Keratinocyte (primary cell): ENCODE measurements at regions not wholly inside any gene's neighbourhood (a gene's known extent, or its start where the extent isn't known, plus 50 kb on each side); places are given as distances from the start of the nearest gene placed in this dataset.

Experiments
- DNase-seq: peaks from one replicate; pipeline ENCODE4 v3.0.0-alpha.2; 2011; ENCODE audit warnings: low read depth, missing footprints, low spot score
- FAIRE-seq: peaks from 2 replicates; lab custom pipeline; 2011; peaks lifted over from hg19 to GRCh38; lab: Jason Lieb, UNC
- H2AFZ ChIP-seq: 2 replicates; pipeline ENCODE4 v1.6.0; 2012; ENCODE audit warnings: low read length, control low read depth, inconsistent platforms; ENCODE audit not compliant: control insufficient read depth
- H3K27ac ChIP-seq: 2 replicates; pipeline ENCODE4 v1.5.1; 2011; ENCODE audit warnings: low read length; ENCODE audit not compliant: control insufficient read depth, insufficient read depth
- H3K27me3 ChIP-seq: 3 replicates; pipeline ENCODE4 v1.6.0; 2011; ENCODE audit warnings: low read length; ENCODE audit not compliant: control insufficient read depth, insufficient read depth; ENCODE audit errors: extremely low read depth
- H3K36me3 ChIP-seq, 2 experiments: 2 replicates in 1 of 2; 3 replicates in 1 of 2; pipeline ENCODE4 v1.5.1; 2011; ENCODE audit warnings: low read length in 2 of 2, mild to moderate bottlenecking in 1 of 2; ENCODE audit not compliant: control insufficient read depth in 2 of 2, insufficient read depth in 2 of 2; ENCODE audit errors: extremely low read depth in 1 of 2
- H3K4me1 ChIP-seq: 3 replicates; pipeline ENCODE4 v1.5.1; 2011; ENCODE audit warnings: low read length; ENCODE audit not compliant: control insufficient read depth, insufficient read depth; ENCODE audit errors: extremely low read depth
- H3K4me2 ChIP-seq: 3 replicates; pipeline ENCODE4 v1.6.0; 2011; ENCODE audit warnings: low read depth, low read length; ENCODE audit not compliant: control insufficient read depth, insufficient read depth; ENCODE audit errors: extremely low read depth
- H3K4me3 ChIP-seq, 3 experiments: fragments of 200-600 bp in 1 of 3; sonication (generic) in 1 of 3; 2 replicates in 2 of 3; 3 replicates in 1 of 3; pipeline ENCODE4 v1.5.1; 2011 to 2016; ENCODE audit warnings: low read length in 3 of 3, mild to moderate bottlenecking in 3 of 3, control low read depth in 2 of 3, inconsistent platforms in 1 of 3, low read depth in 1 of 3, mixed read lengths in 1 of 3, mixed run types in 1 of 3, moderate library complexity in 1 of 3; ENCODE audit not compliant: control insufficient read depth in 2 of 3, insufficient read depth in 2 of 3; ENCODE audit errors: extremely low read depth in 1 of 3
- H3K79me2 ChIP-seq: 2 replicates; pipeline ENCODE4 v1.6.0; 2012; ENCODE audit warnings: low read length; ENCODE audit not compliant: control insufficient read depth, insufficient read depth
- H3K9ac ChIP-seq: 3 replicates; pipeline ENCODE4 v1.6.0; 2011; ENCODE audit warnings: low read length; ENCODE audit not compliant: control insufficient read depth, insufficient read depth; ENCODE audit errors: extremely low read depth
- H3K9me1 ChIP-seq: 3 replicates; pipeline ENCODE4 v1.6.0; 2011; ENCODE audit warnings: low read length; ENCODE audit not compliant: control insufficient read depth, insufficient read depth; ENCODE audit errors: extremely low read depth
- H3K9me3 ChIP-seq: 2 replicates; pipeline ENCODE4 v1.5.1; 2012; ENCODE audit warnings: low read depth, low read length; ENCODE audit not compliant: control insufficient read depth
- H4K20me1 ChIP-seq: 3 replicates; pipeline ENCODE4 v1.6.0; 2011; ENCODE audit warnings: low read length; ENCODE audit not compliant: control insufficient read depth, insufficient read depth; ENCODE audit errors: extremely low read depth
- EZH2 ChIP-seq: IDR thresholded peaks from one replicate; pipeline ENCODE4 v1.6.1; 2012; ENCODE audit warnings: inconsistent platforms, mild to moderate bottlenecking, low read length, moderate library complexity
- dilution Hi-C: fragments of 300-500 bp; cut with MboI; formaldehyde crosslinking; loops from one replicate; pipeline ENCODE4 v1.7.0; 2020; ENCODE audit warnings: low sequenced_read_pairs; ENCODE audit not compliant: extremely low pct_ligation_motif_present
- TF ChIP-seq, protein P1 (sequence below), 3 experiments: IDR thresholded peaks in 1 of 3; conservative IDR thresholded peaks in 1 of 3; optimal IDR thresholded peaks in 1 of 3; 2 replicates in 2 of 3; 3 replicates in 1 of 3; pipeline versions ENCODE3 to v1.5.1; 2011; ENCODE audit warnings: low read length in 3 of 3, mild to moderate bottlenecking in 3 of 3, moderate library complexity in 2 of 3, control low read depth in 1 of 3, inconsistent platforms in 1 of 3; ENCODE audit not compliant: insufficient read depth in 2 of 3; ENCODE audit errors: extremely low read depth in 1 of 3

DNA sequence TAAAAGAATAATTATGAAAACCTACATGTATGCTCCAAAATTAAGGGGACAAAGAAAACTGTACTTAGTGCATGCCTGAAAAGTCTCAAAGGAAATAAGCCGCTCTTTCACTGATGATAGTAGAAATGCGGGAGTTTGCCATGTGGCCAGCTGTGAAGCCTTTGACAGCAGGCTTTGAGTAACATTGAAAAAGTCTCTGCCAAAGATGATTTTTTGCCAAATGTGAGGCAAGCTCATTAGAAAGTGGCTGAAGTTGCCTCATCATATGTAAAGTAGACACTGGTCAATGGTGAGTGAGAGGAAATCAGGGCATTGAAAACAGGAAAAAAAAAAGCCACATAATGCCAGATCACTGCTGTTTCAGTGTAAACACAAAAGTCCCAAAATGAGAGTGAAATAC is 2360.1 kb downstream of the PCDH7 start:
- TF ChIP-seq EZH2, result no peak
- TF ChIP-seq, protein P1, sequence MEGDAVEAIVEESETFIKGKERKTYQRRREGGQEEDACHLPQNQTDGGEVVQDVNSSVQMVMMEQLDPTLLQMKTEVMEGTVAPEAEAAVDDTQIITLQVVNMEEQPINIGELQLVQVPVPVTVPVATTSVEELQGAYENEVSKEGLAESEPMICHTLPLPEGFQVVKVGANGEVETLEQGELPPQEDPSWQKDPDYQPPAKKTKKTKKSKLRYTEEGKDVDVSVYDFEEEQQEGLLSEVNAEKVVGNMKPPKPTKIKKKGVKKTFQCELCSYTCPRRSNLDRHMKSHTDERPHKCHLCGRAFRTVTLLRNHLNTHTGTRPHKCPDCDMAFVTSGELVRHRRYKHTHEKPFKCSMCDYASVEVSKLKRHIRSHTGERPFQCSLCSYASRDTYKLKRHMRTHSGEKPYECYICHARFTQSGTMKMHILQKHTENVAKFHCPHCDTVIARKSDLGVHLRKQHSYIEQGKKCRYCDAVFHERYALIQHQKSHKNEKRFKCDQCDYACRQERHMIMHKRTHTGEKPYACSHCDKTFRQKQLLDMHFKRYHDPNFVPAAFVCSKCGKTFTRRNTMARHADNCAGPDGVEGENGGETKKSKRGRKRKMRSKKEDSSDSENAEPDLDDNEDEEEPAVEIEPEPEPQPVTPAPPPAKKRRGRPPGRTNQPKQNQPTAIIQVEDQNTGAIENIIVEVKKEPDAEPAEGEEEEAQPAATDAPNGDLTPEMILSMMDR (optimal IDR thresholded peaks at IDR 0.05 in 1 of 3, IDR thresholded peaks at IDR 0.05 in 1 of 3, conservative IDR thresholded peaks at IDR 0.05 in 1 of 3; ENCODE audit: extremely low read depth in 1 of 3, insufficient read depth in 2 of 3, low read length in 3 of 3), result no peak
- no peaks in the 10 kb centered on the region for H3K79me2 ChIP-seq
- DNase-seq, result no peak

DNA sequence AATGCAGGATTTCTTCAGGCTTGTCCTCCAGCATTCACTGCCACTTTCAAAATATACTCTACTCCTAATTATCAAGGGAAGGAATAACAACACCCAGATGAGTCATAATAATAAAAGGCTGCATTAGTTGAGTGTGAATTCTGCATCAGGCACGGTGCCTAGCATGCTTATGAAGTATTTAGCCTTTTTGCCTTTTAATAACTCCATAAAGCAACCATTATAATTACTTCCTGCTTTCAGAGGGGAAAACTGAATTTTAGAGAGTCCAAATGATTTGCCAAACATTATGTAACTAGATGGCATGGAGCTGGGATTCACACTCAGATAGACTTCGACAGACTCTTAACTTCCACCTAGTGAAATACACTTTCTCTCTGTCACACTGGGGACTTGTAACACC is 2365.5 kb downstream of the PCDH7 start:
- H3K4me1 ChIP-seq, result no peaks in the 10 kb centered on the region
- FAIRE-seq (no peak), DNase-seq (no peak)
- H4K20me1 ChIP-seq, result no peaks in the 10 kb centered on the region
- no peaks in the 10 kb centered on the region for H3K9me1 ChIP-seq
- no peak overlapping the region for H3K4me3 ChIP-seq
- no peak overlapping the region for H2AFZ ChIP-seq
- no peak overlapping the region for H3K4me2 ChIP-seq
- H3K9ac ChIP-seq, result no peak overlapping the region
- H3K36me3 ChIP-seq, result no peaks in the 10 kb centered on the region
- no peaks in the 10 kb centered on the region for H3K9me3 ChIP-seq
- no peaks in the 10 kb centered on the region for H3K79me2 ChIP-seq
- TF ChIP-seq EZH2, result no peak
- TF ChIP-seq, protein P1 (optimal IDR thresholded peaks at IDR 0.05 in 1 of 3, IDR thresholded peaks at IDR 0.05 in 1 of 3, conservative IDR thresholded peaks at IDR 0.05 in 1 of 3; ENCODE audit: extremely low read depth in 1 of 3, insufficient read depth in 2 of 3, low read length in 3 of 3), result no peak
- no peaks in the 10 kb centered on the region for H3K27me3 ChIP-seq
- no peak overlapping the region for H3K27ac ChIP-seq
- dilution Hi-C loops, result no loop called here

More for the DNA sequence above, 2360.1 kb downstream of the PCDH7 start:
- Histone ChIP-seq H2AFZ (no peak overlapping the region), H3K27ac (no peak overlapping the region), H3K27me3 (no peaks in the 10 kb centered on the region), H3K36me3 (no peaks in the 10 kb centered on the region), H4K20me1 (no peaks in the 10 kb centered on the region), H3K4me1 (no peaks in the 10 kb centered on the region), H3K9me1 (no peaks in the 10 kb centered on the region), H3K9ac (no peak overlapping the region), H3K4me3 (no peak overlapping the region), H3K9me3 (no peaks in the 10 kb centered on the region), H3K4me2 (no peak overlapping the region)
- FAIRE-seq, result no peak
- dilution Hi-C loops, result no loop called here
